Stimulated activated CD4-positive, alpha-beta T cell treated with anti-CD3 and anti-CD28 coated beads, Interleukin-2, amount 100 ng/mL, for 24 hours (primary cell): ENCODE measurements at regions not wholly inside any gene's neighbourhood (a gene's known extent, or its start where the extent isn't known, plus 50 kb on each side); places are given as distances from the start of the nearest gene placed in this dataset.

Experiments used
- DNase-seq, 2 donors: peaks; one replicate each; pipeline ENCODE4 v3.0.0-alpha.2; 2020

- no peak for DNase-seq
Measured at GRCh38 chr2:106941372-106941993, 55.5 kb upstream of the ST6GAL2 start.

- no peak for DNase-seq
Measured at GRCh38 chr2:106943468-106944200, 57.7 kb upstream of the ST6GAL2 start.

- no peak for DNase-seq
Measured at GRCh38 chr2:106944215-106944614, 58.2 kb upstream of the ST6GAL2 start.

GRCh38 chr2:106948540-106948939, 62.6 kb upstream of the ST6GAL2 start:
- no peak for DNase-seq

DNA sequence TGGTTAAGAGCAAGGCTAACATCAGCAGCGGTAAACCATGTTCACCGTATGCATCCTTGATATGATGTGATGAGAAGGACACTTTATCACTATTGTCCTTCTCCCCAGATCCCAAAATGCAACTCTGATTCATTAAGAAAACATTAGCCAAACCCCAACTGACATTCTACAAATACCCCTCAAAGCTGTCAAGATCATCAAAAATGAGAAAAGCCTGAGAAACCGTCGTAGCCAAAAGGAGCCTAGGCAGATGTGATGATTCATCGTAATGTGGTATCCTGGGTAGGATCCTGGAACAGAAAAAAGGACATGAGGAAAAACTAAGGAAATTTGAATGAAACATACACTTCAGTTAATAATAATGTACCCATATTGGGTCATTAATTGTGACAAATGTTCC, 67.3 kb upstream of the ST6GAL2 start:
- no peak for DNase-seq

GRCh38 chr2:106953779-106954178, 67.8 kb upstream of the ST6GAL2 start:
- DNase-seq: no peak

- no peak for DNase-seq
Measured at GRCh38 chr2:106954304-106954703, 68.3 kb upstream of the ST6GAL2 start.

DNA sequence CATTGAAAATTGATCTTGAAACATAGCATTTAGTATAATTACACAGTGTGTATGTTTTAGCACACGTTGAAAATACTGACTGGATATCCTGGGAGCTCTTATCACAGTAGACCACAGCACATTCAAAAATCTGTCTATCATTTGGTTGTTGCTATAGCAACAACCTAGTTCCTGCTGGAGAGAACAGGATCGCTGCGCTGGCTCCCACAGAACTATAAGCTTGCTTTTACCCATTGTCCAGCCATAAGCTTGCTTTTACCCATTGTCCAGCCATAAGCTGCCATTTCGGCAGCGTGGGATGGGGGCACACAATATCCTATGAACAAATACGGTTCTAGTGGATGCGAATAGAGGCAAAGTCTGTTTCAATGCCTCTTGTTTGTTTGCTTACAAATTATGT, 70.4 kb upstream of the ST6GAL2 start:
- no peak for DNase-seq

DNA sequence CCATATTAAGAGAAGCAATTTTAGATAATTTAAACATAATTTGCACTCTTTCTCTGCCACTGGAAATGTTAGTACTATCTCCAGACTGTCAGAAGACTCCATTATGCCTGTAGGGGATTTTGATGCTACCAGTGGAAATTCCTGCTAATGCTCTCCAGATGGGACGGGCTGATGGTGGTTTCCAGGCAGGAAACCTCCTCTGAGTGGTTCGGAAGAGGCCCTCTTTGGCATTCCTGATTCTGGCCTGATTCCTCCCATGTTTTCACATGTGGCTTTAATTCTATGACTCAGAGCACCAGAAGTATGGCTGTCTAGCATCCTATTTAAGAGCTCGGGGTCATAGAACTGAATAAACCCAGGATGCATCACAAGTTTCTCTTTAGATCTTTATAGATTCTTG, 70.9 kb upstream of the ST6GAL2 start:
- no peak for DNase-seq

DNA sequence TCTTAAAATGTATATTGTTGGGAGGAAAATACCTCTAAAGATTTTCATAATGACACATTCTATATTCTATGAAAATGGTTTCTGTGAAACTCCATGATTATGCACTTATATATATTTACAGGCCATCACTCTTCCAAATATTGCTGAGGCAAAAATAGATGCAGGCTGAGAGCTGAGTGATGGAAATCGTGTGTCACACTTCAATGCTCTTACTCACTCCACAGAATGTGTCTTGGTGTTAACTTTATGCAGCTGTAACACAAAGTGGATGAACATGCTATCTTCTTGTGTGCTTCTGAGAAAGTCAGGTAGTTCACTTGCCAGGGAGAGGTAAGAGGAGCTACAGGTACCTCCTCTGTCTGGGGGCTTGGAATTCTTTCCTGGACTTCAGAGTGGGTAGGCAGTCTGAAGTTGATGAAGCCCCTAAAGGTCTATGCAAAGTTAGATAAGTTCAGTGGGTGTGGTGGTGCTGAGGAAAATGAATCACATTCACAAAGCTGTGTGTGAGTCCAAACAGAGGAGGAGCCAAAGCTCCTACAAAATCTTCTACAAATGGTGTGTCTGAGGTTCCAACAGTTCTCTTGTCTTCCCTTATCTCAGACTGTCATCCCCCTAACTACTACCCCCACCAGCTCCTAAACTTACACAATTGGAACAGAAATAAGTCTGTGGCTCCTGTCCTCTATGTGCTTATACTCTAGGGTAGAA, 74.2 kb upstream of the ST6GAL2 start:
- no peak for DNase-seq

DNA sequence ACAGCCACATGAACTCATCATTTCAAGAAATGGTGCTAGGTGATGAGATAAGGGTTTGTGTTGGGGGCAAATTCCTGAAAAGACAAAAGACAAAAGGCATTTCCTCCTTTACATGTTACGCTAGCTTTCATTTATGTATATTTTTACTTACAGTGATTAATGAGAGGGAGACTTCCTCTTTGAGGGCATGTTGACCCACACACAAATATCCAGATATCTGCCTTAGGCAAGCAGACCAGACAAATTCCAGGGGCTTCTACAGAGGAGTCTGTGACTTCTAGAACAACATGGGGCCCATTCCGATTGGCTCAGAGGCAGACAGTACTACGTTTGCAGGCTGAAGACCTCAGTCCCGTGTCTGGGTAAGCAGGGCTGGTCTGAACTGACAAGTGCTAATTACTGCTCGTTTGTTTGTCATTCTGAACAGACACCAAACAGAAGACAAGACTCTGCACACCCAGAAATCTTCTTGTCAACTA, 74.8 kb upstream of the ST6GAL2 start:
- DNase-seq: no peak

- DNase-seq: no peak
Measured at GRCh38 chr2:106961328-106961727, 75.4 kb upstream of the ST6GAL2 start.

DNA sequence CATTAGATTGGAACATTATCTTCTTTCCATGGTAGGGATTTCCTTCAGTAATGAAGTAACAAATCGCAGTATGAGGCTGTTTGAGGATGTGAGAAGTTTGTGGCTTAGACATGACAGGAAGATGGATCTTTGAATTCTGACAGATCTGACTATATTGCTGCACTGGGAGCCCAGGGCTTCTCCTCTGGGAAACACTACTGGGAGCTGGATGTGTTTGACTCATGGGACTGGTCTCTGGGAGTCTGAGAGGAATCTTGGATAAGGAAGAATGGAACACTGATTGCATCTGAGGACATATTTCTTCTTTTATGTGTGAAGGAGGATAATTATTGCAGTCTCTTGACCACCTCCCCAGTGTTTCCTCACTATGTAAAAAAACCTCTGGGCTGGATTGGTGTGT, 77.2 kb upstream of the ST6GAL2 start:
- DNase-seq: no peak

DNA sequence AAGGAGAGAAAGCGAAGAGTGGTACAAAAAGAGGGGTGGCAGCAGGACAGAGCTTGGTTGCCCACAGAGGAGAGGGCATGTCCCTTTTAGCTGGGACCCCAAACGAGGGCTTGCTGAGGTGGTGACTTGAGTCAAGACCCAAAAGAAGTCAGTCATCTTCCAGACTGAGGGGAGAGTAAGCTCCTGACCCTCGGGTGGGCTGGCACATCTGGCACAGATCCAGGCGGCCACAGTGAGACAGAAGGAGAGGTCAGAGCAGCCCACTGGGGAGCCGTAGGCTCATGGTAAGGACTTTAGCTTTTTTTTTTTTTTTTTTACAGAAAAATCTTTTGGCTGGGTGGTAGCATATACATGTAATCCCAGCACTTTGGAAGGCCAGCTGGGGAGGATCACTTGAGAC, 77.9 kb upstream of the ST6GAL2 start:
- no peak for DNase-seq

DNA sequence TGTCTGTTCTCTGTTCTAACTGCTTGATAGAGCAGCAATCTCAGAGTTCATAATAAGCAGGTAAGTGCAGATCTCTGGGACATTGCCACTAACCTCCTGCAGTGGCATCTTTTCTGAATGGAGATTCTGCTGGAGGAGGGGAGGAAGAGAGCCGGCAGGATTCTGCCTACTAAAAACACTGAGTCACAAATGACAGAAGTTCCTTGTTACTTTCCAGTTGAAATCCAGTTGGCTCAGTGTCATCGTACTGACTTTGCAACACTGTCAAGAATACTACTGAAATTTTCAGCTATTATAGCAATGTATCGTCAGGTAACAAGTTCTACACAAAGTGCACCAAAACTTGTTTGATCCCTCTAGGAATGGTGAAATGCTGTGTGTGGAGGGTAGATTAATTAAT, 79.6 kb upstream of the ST6GAL2 start:
- no peak for DNase-seq

DNA sequence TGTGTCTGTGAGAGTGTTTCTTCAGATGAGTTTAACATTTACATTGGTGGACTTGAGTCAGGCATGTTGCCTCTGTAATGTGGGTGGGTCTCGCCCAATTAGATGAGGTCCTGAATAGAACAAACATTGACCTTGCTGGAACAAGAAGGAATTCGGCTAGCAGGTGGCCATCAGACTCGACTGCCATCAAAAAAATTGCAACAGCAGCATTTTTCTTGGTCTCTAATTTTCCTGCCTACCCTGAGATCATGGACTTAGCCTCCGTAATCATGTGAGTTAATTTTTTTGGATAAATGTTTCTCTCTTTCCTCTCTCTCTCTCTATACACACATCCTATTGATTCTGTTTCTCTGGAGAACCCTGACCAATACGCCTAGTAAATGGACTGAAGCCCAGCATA, 83.8 kb upstream of the ST6GAL2 start:
- no peak for DNase-seq

DNA sequence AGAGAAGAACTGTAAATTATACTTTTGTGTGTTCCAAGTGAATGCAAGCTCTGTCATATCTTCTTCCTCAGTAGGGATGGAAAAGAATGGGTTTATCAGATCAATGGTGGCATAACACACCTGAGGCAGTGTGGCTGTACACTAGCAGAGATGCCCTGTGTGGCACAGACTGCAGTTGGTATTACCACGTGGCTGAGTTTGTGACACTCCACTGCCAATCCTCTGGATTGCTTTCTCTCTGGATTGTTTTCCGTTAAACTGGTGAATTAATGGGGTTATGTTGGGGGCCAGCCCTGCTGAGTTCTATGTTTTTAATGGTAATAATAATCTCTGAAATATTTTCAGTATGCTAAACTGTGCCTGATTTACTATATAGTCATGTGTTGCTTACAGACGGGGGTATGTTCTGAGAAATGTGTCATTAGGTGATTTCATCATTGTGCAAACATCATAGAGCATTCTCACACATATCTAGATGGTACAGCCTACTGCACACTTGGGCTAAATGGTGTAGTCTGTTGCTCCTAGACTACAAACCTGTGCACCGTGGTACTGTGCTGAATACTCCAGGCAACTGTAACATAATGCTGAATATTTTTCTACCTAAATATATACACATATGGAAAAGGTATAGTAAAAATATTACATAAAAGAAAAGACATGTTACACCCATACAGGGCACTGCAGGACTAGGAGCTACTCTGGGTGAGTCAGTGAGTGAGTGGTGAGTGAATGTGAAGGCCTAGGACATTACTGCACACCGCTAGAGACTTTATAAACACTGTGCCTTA, 84.7 kb upstream of the ST6GAL2 start:
- DNase-seq: no peak

GRCh38 chr2:106972782-106973181, 86.8 kb upstream of the ST6GAL2 start:
- no peak for DNase-seq

- no peak for DNase-seq
Measured at GRCh38 chr2:106974891-106975290, 88.9 kb upstream of the ST6GAL2 start.

DNA sequence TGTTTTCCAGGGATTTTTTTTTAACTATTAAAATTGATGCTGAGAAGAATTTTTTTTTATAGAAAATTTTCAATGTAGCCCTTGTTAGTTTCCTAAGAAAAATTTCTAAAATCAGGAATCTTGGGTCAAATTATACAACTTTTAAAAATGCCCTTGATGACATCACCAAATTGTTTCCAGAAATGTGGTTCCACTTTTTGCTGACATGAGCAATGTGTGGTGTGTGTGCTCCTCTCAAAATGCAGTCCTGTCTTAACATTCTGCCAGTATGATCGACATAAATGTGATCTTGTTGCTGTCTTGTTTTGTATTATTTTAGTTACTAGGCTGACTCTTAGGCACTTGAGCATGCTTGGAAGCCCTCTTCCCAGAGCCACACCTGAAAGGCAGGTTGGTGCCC, 89.7 kb upstream of the ST6GAL2 start:
- no peak for DNase-seq

DNA sequence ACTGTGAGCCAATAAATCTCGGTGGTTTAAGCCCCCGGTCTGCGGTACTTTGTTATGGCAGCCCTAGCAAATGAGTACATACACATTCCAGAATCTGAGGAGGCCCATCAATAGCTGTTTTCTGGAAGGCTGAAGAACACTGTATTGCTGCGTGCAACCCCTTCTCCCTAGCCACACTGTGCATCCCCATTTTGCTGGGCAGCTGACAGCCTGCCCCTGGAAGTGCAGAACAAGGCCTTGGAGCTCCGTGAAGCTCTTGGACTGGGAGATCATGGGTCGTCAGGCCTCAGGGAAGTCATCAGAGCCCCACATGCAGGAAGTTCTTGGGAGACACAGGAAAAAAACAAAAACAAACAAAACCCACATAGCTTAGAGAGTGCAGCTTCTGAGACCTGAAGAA, 90.6 kb upstream of the ST6GAL2 start:
- no peak for DNase-seq

GRCh38 chr2:106977717-106978116, 91.8 kb upstream of the ST6GAL2 start:
- DNase-seq: no peak

DNA sequence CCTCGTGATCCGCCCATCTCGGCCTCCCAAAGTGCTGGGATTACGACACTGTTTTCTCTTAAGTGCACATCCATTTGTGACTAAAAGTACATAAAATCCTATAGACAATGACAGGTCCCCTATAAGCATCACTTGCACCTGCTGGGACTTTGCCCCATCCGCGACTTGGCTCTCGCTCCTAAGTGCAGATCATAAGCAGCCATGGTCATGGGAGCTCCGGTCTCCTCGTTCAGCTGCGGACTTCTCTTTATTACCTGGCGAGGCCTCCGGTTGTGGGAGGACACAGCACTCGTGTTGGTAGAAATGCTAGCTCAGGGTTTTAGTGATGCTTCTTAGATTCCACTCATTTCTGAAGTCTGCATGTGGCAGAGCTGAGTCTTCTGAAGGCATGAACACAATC, 92.7 kb upstream of the ST6GAL2 start:
- no peak for DNase-seq
